ENCODE measurements at regions not wholly inside any gene's neighbourhood (a gene's known extent, or its start where the extent isn't known, plus 50 kb on each side); places are given as distances from the start of the nearest gene placed in this dataset.

DNA sequence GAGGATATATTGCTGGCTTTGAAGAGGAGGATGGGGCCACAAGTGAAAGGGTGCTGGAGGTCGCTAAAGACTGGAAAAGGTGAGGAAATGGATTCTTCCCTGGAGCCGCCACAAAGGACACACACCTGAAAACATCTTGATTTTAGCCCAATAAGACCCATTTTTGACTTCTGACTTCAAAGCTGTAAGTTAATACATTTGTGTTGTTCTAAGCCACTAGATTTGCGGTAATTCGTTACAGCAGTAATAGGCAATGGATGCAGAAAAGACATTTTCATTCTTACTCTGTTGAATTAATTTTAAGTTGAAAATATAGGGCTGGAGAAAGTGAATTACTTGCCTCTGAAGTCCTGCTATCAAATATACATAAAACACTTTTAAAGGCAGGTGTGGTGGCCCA, 117.7 kb upstream of the RAB12 start:
- TF ChIP-seq EZH2phosphoT487 (IDR thresholded peaks at IDR 0.05; ENCODE audit: borderline replicate concordance), result no peak
- TF ChIP-seq, protein P1, sequence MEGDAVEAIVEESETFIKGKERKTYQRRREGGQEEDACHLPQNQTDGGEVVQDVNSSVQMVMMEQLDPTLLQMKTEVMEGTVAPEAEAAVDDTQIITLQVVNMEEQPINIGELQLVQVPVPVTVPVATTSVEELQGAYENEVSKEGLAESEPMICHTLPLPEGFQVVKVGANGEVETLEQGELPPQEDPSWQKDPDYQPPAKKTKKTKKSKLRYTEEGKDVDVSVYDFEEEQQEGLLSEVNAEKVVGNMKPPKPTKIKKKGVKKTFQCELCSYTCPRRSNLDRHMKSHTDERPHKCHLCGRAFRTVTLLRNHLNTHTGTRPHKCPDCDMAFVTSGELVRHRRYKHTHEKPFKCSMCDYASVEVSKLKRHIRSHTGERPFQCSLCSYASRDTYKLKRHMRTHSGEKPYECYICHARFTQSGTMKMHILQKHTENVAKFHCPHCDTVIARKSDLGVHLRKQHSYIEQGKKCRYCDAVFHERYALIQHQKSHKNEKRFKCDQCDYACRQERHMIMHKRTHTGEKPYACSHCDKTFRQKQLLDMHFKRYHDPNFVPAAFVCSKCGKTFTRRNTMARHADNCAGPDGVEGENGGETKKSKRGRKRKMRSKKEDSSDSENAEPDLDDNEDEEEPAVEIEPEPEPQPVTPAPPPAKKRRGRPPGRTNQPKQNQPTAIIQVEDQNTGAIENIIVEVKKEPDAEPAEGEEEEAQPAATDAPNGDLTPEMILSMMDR (conservative IDR thresholded peaks at IDR 0.05; ENCODE audit: low read length), result no peak
